Medulla oblongata (tissue), 1 donor: ENCODE measurements at regions not wholly inside any gene's neighbourhood (a gene's known extent, or its start where the extent isn't known, plus 50 kb on each side); places are given as distances from the start of the nearest gene placed in this dataset.

Experiments
- DNase-seq: peaks from one replicate; pipeline ENCODE4 v3.0.0-alpha.2; 2015; ENCODE audit errors: extremely low spot score

DNA sequence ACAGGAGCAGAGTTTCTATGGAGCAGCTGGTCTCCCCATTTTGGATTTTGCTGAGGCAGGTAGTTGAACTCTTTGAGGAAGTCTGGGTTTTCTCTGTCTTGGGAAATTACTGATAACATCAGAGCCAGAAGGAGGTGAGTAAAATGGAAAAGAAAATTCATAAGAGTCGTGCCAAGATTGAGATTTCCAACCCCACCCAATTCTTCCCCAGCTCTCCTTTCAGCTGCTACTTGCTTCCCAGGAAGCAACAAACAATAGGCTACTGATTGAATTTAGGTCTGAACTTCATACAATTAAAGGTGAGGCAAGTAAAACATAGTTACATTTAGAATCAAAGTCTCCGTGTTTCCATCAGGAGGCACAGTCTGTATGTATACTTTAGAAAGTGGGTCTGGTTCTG lies 54.6 kb upstream of the EOLA2 start:
- DNase-seq: no peak

DNA sequence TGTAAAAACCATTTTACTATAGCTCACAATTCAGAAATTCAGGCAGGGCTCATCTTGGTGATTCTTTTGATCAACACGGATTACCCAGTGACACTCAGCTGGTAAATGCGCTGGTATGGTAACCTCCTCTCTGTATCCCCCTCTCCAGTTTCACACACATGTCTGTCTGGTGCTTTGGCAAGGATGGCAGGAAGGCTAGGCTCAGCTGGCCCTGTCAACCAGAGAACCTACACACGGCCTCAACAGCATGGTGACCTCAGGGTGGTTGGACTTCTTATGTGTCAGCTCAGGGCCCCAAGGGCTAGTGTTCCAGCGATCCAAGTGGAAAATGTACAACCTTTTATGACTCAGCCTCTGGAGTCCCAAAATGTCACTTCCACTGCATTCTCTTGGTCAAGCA lies 55.7 kb upstream of the EOLA2 start:
- no peak for DNase-seq

DNA sequence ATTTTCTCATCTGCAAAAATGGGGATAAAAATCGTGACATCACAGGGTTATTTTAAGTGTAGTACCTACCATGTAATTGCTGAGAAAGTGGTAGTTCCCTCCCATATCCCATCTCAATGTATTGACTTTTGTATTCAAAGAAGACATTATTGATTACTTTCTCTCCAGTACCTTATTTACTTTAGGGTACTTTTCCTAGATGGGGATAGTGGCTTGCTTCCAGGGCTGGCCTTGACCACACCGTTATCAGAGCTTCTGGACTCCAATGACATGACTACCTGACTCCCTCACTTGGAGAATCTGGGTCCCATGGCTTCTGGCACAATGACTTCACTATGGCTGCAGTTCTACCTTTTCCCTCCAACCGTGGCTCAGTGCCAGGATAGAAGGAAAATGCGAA lies 58.2 kb upstream of the EOLA2 start:
- no peak for DNase-seq

DNA sequence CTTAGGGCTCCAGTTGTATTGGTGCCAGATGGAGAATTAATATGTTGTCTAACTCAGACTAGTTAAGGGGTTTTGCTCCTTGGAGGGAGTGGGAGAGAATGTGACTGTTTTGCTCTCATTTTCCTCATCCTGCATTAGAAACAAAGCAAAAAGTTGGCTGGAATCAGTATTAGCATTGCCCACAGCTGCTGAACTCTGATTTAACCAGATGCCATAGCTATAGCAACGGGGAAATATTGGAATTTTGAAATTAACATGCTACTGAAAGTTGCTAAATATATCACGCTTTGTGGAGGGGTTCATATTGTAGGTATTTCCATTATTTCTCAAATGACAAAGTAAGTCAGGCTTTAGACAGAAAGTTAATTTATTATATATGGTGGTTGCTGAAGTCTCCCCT lies 66.7 kb upstream of the EOLA2 start:
- no peak for DNase-seq

DNA sequence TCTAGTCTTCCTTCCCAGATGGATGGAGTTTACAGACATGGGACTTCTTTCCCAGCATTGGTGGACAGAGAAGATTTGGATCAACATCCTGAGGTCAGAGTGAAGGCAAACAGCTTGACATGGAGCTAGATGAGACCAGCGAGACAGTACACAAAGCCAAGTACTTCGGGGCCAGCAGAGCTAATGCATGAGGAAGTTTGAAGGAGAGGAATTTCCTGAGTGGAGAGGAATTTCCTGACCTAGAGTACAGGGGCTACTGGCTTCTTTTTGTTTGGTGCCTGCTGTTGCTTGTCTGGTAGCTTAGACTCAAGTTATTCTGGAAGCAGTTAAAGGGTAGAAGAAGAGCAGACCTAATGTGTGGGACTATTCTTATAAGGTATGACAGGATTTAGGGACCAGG lies 69.1 kb upstream of the EOLA2 start:
- DNase-seq: no peak

DNA sequence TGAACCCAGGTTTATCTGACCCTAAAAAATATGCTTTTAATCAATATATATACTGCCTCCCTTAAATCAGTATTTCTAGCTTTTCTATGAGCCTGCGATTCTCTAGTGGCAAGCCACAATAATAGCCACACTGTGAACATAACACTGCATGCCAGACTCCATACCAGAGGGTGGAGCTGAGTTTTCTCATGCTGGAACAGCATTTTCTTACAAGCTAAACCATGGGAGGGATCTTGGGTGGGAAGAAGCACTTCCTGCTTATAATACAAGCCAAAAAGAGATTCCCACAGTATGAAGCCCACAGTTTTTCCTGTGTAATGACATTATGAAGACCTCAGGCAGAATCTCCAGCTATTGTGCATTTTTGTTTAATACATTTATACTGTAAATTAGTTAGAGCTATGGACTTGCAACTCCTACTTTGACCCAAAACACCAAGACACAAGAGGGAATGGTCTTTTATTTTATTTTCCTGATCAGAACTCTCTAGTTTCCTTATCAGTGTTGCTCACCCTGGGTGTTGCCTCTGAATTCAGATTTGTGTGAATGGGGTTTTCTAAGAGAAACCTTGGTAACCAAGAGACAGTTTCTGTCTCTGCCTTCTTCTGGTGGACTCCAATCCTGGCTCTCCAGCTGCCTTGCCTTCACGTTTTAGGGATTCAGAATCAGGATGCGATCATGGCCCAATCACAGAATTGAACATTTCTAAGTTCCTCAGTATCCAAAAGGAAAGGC lies 74.5 kb upstream of the EOLA2 start:
- DNase-seq: no peak

DNA sequence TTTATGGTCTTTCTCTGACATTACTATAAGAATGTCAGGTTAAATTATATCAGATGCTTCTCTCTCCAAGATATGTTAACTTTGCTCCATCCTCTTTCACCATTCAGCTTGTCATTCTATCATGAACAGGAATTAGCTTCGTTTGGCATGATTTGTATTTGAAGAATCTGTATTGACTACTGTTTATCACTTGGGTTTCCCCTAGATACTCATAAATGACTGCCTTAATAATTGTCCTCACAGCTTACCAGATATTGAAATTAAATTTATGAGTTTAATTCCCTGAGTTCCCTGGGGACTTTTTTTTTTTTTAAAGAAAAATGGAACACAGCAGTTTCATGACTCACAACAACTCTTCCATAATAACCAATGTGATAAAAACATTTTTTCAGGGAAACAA lies 76.2 kb upstream of the EOLA2 start:
- DNase-seq: no peak

DNA sequence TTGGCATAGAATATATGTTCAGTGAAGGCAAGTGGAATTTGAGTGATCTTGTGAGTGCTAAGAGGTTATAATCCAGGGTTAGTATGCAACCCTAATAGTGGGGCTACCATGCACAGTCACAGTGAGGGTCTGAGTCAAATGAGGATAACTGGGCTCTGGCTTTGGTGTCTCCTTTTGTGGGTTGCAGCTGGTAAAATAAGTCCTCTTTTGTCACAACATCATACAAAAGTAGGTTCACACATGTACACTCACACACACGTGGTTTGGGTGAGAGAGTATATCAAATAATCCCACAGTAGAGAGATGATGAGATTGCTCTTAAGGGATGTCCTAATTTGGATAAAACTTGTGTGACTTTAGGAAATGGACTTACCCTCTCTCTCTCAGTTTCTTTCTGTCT lies 79.6 kb upstream of the EOLA2 start:
- DNase-seq: no peak

DNA sequence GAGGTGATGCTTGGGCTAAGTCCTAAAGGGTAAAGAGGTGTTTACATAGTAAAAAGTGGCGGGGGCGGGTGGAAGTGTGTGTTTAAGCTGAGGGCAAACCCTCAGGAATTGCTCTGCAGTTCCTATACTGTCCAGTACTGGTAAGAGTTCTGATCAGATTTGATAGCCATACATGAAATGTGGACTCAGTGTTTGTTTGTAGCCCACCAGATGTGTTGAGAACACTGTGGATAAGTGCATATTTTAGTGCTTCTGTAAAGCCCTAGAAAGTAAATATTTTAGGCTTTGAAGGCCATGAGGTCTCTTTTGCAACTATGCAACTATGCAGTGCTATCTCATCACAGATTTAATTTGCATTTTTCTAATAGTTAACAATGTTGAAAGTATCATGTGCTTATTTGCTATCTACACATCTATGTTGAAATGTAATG lies 80.7 kb upstream of the EOLA2 start:
- no peak for DNase-seq

DNA sequence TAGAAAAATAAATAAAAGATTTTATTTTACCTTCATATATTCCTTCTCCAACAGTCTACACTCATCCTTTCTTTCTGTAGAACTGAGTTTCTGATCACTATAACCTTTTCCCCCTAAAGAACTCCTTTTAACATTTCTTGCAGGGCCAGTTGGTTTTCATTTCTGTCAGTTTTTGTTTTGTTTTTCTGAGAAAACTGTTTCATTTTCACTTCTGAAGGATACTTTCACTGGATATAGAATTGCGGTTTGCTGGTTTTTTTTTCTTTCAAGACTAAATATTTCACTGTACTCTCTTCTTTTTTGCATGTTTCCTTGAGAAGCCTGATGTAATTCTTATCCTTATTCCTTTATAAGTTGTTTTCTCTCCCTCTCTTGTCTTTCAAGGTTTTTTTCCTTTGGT lies 90.4 kb upstream of the EOLA2 start:
- DNase-seq: no peak

DNA sequence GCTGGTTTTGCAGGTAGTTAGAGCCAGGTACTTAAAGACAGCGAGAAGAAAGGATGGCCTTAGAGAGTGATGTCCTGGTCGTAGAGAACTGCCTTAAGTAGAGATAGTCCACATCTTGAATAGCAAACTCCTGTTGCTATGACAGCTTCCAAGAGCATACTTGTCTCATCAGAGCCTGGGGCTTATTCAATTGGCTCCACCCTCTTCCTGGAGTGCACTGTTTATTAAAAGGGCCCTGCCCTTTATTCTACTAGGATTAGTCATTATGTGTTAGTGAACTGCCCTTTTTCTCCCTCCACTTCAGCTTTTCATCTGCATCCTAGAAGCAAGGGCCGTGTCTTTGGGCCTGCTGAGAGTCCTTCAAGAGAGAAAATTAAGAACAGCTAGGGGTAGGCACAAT lies 94.5 kb upstream of the EOLA2 start:
- DNase-seq: no peak

DNA sequence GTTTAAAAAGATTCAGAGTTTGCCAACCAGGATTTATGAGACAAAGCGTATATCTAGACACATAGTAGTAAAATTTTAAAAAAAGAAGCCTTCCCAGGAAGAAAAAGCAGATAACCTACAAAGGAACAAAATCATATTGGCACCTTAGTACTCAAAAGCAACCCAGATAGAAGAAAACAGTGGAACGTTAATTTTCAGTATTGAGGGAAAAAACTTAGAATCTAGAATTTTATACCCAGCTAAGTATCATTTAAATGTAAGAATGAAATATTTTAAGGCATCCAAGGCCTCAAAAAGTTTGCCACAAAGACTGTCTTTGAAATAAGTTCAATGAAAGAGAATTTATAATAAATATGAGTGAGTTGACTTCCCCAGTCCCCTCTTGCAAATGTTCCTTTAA lies 96.5 kb upstream of the EOLA2 start:
- no peak for DNase-seq

DNA sequence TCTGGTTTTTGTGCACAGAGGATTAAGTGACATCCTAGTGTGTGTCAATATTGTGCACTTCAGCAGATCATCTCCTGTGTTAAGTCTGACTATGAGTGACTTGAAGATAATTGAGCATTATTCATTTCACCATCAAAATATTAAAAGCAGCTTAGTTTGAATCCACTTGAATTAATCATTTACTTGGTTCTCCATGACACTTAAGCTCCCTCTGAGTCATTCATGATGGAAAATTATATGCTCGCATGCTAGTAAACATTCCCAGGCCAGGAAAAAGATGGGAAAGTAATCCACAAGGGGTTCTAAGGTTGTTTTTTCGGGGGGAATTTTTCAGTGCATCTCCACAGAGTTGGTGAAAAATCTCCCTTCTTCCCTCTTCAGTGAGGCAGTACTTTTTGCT lies 97.2 kb upstream of the EOLA2 start:
- no peak for DNase-seq

DNA sequence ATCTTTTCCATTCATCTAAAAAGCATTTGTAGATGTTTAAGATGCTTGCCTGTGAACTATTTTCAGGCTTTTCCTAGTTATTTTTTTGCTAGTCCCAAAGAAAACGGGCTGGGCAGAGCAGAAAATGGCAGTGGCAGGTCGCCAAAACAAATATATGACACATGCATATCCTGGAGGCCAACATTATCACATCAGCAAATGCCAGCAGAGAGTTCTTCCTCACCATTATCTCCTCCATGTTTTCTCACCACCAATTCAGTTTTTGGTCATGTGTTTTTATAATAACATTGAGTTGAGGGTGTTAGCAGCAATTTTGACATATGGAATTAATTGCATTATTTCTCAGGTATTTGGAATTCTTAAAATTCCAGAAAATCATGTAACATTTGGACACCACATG lies 97.9 kb upstream of the EOLA2 start:
- no peak for DNase-seq

DNA sequence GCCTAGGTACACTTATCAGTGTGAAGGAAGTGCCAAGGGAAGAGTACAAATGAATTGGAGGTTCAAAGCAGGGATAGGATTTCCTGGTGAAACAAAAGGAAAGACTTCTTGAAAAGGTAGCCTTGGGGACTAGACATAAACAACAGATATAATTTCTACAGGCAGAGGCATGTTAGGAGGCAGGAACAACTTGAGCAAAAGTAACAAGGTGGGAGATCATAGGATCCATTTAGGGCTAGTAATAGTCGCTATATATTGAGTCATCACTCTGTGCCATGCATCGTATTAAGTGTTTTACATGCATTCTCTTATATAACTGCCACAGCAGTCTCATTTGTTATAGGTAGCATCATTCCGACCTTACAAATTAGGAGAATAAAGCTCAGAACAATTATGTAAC lies 98.3 kb upstream of the EOLA2 start:
- no peak for DNase-seq

DNA sequence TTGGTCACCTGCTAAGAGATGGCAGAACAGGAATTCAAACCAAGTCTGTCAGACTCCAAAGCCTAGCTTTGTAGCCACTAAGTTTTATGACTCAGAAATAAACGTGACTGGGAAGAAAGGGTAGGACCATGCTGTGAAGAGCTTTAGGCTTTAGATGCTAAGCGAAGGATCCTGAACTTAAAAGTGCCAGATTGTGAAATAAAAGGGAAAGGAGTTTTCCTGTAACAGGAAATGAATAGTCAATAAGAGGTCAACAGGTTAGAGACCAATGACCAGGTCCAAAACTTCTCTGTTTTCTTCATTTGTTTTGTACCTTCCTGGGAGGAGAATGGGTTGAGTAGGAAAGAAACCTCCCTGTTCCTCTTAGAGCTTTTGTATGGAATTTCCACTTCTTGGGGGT lies 98.8 kb upstream of the EOLA2 start:
- DNase-seq: no peak

DNA sequence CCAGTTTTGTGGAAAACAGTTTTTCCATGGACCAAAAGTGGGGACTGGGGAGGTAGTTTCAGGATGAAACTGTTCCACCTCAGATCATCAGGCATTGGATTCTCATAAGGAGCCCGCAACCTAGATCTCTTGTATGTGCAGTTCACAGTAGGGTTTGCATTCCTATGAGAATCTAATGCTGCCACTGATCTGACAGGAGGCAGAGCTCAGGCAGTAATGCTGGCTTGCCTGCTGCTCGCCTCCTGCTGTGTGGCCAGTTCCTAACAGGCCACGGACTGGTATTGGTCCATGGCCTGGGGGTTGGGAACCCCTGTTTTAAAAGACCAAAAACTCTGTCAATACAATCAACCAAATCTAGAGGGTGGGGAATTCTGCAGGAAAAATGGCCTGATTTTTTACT lies 100.0 kb upstream of the EOLA2 start:
- DNase-seq: no peak

DNA sequence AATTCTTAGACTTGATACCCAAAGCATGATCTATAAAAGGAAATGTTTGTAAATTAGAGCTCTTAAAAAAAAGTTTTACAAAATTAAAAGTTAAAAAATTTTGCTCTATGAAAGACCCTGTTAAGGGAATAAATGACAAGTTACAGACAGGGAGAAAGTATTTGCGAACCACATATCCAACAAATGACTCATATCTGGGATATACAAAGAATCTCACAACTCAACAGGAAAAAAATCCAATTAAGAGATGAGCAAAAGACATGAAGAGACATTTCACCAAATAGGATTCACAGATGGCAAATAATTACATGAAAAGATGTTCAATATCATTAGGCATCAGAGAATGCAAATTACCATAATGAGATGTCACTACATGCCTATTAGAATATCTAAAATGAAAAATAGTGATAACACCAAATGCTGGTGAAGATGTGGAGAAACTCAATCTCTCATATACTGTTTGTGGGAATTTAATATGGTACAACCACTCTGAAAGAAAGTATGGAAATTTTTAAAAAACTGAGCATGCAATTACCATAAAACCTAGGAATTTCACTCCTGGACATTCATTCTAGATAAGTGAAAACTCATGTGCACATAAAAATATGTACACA lies 100.8 kb upstream of the EOLA2 start:
- no peak for DNase-seq

DNA sequence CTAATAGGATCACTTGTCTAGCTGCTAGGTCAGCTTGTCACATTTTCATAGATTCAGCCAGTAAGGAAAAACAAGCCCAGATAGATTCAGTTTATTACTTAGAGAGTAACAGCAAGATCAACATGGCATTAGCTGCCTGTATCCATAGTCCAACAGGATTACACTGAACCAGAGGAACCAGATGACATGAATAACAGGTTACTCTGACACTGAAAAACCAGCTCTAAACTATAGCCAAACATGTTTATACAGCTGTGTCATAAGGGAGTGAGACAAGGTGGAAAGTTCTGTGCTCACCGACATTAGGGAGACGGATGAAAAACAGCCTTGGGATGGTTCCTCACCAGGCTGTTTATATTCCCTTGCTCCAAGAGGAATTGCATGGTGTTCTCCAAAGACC lies 102.9 kb upstream of the EOLA2 start:
- no peak for DNase-seq

DNA sequence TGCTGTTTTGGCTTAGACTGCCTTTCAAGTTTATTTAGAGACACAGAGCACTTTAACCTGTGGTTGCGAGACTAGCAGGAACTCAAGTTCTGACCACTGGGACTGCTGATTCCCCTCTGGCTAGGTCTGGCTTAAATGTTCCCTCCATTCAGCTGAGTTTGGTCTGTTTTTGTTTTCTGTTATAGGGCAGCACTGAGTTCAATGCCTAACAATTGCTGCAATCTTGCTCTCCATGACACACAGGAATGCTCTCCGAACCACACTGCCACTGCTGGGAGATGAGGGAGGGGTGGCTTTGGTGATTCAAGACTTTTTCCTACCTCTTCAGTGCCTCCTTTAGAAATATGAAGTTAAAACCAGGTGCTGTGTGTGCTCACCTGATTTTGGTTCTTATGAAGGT lies 106.3 kb upstream of the EOLA2 start:
- DNase-seq: no peak

DNA sequence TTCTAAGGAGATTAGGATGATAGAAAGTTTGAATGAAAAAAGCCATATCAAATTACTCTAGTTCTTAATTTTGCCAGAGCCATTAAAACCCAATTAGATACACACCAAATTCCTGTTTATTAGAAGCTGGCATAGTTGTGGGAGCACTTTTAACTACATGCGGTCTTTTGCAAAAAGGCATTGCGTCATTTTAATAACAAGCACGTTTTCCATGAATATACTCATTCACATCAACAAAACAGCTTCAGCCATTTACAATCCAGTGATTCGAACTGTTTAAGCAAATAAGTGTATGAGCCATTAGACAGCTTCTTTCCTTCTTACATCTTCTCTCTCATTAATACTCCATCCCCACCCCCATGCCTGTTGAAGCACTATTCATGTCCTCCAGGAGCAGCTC lies 109.5 kb upstream of the EOLA2 start:
- DNase-seq: no peak

DNA sequence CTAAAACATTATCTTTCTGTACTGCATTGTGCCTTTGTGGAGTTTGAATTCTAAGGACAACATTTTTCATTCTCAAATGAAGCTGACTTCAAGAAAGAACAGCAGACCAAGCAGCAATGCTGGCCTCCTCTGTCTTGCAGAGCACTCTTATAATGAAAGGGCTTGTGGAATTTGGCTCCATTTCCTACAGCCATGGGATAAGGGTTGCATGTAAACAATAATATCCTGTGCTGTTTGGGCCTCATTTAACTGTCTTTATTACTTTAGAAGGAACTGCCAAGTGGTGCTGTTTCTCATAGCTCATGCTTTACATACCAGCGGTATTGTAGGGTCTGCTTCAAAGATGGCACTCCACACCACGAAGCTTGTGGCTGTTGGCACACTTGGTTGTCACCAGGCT lies 111.4 kb upstream of the EOLA2 start:
- DNase-seq: no peak

DNA sequence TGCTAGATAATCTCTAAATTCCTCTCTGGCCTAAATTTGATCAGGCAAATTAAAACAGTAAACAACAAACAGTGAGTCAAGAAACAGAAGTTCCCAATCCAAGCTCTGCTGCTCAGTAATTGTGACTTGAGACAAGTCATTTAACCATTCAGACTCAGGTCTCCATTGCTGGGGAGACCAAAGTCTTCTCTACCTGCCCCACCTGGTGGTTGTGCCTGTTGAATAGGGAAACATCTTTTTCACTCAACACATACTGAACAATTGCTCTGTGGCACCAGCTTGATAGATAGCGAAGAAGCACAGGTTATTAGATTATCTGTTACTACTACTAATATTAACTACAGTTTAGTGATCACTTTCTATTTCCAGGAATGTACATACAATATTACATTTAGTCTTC lies 112.1 kb upstream of the EOLA2 start:
- DNase-seq: no peak

DNA sequence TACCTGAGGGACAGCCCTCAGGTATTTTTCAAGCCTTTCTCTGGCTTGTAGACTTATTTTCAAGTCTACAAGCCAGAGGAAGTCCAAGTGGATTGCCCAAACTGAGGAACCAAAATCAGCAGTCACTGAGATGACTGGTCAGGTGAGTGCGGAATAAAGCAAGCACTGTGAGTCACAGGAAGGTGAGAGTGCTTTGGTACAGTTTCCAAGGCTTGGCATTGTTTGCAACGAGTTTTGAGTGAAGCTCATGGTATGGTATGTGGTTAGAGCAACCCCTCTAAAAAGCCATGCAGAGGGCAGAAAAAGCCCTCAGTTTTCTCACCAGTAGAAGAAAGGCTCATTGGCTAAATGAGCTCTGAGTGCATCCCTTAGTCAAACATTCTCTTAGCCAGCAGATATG lies 112.8 kb upstream of the EOLA2 start:
- no peak for DNase-seq
